ENCODE measurements at regions not wholly inside any gene's neighbourhood (a gene's known extent, or its start where the extent isn't known, plus 50 kb on each side); places are given as distances from the start of the nearest gene placed in this dataset.

DNA sequence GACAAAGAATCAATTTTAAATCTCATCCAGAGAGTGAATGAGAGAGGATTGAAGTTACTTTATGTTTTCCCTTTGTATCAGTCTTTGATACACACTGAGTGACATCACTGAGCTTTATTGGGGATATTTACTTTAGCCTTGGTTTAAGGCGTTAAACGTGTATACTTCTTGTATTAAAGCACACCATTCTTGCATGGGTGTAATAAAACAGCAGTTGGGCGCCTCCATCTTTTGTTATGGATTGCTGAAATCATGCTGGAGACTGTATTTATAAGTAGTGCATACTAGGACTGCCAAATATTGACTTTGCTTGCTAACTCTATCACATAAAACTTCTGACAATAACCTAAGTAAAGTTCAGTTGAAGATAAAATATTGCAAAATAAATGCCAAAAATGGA is 1755.8 kb upstream of the WWC1 start:
- no peak for TF ChIP-seq EZH2 (IDR thresholded peaks at IDR 0.05)
- no peak for TF ChIP-seq POLR2AphosphoS5 (IDR thresholded peaks at IDR 0.05; ENCODE audit: borderline replicate concordance, low read depth, low read length)
